Fibroblast of skin of back (primary cell): ENCODE measurements at regions not wholly inside any gene's neighbourhood (a gene's known extent, or its start where the extent isn't known, plus 50 kb on each side); places are given as distances from the start of the nearest gene placed in this dataset.
"Not testable (repeated sequence)": the region's sequence is repeated elsewhere in the genome, so short reads cannot be mapped to it uniquely, and the experiment has no call there.

ENCODE experiments used
- DNase-seq: peaks from one replicate; pipeline ENCODE4 v3.0.0-alpha.2; 2013

DNA sequence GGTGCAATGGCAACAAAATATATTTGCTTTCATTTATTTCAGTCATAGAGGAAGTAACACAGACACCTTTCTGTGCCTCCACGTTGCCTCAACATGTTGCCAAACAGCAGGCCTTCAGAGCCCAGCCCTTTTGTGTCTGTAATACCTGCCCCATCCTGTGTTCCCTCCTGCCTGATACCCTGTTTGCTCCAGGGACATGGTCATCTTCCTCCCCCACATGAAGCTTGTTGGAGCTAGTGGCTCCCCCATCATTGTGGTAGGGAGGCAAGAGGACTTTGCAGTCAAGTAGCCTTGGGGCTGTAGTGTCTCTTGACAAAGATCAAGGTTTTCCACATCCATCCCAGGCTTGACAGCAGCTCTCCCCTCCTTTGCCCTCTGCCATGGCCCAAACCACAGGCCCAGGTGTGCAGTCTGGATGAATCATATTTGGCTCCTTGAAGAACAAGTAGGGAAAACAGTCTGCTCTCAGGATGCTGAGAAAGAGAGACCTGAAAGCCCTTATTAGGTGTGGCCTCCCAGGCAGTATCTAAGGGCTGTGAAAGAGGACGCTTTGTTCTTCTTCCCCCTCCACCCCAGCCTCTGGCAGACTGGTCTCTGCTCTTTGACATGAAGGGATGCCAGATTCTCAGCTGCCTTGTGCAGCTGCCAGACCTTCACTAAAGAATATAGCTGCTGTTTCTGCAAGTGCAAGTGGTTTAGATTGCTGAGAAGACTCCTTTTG lies 329.0 kb downstream of the C12orf75 start:
- DNase-seq: no peak

- not testable (repeated sequence) for DNase-seq
These were observed 334.3 kb downstream of the C12orf75 start for GRCh38 chr12:105664765-105665164.

- no peak for DNase-seq
These were observed 334.9 kb downstream of the C12orf75 start for GRCh38 chr12:105665366-105665765.

- DNase-seq: peak; percentile 8
These were observed 337.7 kb downstream of the C12orf75 start for GRCh38 chr12:105667973-105668743.

DNA sequence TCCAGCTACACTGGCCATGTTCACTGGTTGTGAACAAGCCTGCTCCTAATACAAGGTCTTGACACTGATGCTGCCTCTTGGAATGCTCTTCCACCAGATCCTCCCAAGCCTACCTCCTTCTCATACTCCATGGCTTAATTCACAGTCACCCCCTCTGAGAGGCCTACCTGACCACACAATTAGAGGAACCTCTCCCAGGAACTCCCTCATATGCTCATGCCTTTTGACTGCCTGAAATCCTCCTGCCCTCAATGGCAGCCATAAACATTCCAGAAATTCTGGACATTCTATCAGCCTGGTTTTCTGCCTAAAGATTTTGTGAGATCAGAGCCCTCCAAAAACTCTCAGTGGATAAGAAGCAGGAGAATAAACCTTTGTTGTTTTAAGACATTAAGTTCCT lies 340.2 kb downstream of the C12orf75 start:
- peak; percentile 90 for DNase-seq

GRCh38 chr12:105671720-105672119 lies 341.2 kb downstream of the C12orf75 start:
- peak; percentile 94 for DNase-seq

DNA sequence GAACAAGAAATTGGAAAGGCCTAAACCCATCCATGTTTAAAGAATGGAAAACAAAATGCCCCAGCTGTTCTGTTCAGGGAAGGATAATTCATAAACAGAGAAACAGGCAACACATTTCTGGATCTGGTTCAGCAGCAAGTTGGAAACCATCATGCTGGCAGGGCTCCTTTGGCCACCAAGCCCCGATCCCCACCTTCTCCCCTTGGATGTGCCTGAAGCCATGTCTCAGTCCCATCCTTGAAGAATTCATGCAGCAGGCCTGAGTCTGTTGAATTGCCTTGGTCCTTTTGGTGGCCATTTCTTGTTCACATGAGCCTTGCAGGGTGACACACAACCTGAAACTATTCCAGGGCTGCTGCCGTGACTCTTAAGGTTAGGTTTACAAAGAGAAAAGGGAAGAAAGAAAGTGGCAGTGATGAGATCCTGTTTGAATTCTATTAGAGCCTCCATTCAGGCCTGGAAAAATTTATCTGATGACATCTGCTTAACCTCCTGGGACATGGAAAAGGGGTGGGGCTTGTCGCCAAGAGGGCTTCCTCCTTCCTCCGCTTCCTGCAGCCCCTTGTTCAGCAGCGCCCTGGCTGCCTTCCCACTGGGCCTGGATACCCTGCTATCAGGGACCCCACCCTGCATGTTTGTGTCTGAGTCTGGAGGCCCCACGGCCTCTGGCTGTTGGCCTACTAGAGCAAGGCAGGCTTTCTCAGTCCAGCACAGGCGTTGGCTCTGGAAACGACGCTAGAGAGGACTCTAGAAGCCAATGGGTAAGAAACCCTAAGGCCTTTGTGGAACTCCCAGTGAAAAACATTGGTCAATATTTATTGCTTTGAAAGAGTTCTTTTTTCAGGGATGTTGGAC lies 341.9 kb downstream of the C12orf75 start:
- peak; percentile 72 for DNase-seq

GRCh38 chr12:105674871-105675699 lies 344.6 kb downstream of the C12orf75 start:
- peak; percentile 25 for DNase-seq

- DNase-seq: no peak
These were observed 346.2 kb downstream of the C12orf75 start for GRCh38 chr12:105676694-105677093.

DNA sequence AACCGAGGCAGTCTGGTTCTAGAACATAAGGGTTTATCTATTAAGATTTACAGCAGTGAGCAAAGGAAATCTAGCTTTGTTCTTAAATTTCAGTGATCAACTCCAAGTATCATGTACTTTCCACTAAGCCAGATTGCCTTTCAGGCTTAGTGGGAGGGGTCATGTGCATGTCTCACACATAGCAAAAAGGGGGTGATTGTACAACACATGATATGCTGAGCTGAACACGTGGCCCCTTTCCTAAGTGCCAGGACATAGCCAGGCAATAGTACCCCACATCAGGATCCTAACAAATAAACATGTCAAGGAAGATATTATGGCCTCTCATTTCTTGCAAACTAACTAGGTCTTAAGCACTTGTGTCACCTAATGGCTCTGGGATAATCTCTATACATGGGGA lies 347.2 kb downstream of the C12orf75 start:
- no peak for DNase-seq

- no peak for DNase-seq
These were observed 349.5 kb downstream of the C12orf75 start for GRCh38 chr12:105679982-105680381.

DNA sequence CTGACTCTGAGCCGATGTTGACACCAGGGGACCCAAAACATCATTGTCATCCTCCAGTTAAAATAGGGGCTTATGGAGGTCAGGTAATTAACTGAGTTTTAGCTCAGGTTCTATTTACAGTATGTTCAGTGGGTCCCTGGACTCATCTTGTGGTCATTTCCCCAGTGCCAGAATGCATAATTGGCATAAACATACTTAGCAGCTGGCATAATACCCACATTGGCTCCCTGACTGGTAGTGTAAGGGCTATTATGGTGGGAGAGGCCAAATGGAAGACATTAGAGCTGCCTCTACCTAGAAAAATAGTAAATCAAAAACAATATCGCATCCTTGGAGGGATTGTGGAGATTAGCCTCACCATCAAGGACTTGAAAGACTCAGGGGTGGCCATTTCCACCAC lies 350.9 kb downstream of the C12orf75 start:
- DNase-seq: no peak

GRCh38 chr12:105682821-105683220 lies 352.3 kb downstream of the C12orf75 start:
- DNase-seq: not testable (repeated sequence)

- not testable (repeated sequence) for DNase-seq
These were observed 353.3 kb downstream of the C12orf75 start for GRCh38 chr12:105683836-105684235.

DNA sequence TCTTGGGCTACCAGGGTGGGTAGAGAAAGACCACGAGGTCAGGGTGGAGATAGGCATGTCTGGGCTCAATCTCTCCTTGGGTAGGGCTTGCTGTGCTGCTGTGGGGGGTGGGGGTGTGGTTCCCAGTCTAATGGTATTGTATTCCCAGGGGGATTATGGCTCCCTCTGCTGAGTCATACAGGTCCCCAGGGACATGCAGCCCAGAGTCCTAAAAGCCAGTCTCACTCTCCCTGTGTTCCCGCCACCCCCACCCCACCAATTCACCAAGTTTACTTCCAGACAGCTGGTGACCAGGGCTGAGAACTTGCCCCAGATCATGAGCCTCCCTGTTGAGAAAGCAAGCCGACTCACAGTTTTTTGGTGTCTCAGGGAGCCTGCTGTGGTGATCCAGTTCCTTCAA lies 367.6 kb downstream of the C12orf75 start:
- DNase-seq: peak; percentile 67

DNA sequence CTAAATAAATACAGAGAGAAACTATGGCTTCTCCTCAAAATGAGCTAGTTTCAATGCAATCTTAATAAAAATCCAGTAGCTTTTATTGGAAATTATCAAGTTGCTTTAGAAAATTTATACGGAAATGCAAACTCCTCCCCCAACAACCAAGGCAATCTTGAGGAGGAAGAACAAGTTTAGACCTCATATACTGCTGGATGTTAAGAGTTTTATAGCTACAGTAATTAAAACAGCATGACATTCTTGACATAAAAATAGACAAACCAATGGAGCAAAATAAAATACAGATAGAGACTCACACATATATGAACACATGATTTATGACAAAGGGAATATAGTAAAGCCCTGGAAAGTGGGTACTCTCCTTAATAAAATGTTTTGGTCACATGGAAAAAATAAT lies 368.7 kb downstream of the C12orf75 start:
- DNase-seq: no peak

- no peak for DNase-seq
These were observed 374.3 kb downstream of the C12orf75 start for GRCh38 chr12:105704787-105705186.

DNA sequence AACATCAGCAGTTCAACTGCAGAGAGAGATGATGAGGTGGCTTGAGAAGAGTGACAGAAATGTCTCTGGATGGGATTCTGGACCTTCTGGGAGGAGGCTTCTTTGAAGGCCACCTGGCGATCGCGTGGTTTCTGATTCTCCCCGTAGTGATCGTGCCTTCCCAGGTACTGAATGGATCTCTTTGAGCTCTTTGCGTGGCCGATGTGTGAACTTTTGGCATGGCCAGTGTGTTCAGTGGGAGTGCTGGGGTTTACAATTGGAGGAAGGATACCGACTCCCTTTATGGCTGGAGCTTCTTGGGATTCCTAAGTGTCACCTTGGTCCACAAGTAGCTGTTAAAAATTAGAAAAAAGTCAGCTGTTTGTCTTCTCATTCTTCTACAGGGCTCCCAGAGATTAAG lies 374.7 kb downstream of the C12orf75 start:
- no peak for DNase-seq

- peak; percentile 74 for DNase-seq
These were observed 375.3 kb downstream of the C12orf75 start for GRCh38 chr12:105705765-105706164.

- peak; percentile 86 for DNase-seq
These were observed 376.0 kb downstream of the C12orf75 start for GRCh38 chr12:105706321-105706972.

DNA sequence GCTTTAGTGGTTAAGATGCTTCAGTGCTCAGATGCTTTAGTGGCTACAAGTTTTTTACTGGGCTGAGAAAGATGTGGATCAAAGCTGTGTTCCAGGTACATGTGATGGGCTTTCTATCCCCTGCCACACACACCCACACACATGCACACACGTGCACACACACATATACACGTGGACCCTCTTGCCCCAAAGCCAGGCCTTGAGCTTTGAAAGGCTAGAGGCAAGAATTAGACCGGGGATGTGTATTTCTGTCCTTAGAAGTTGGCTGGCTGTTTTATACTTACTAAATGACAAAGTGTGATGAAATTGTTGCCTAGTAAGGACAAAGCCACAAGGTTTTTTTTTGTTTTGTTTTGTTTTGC lies 376.5 kb downstream of the C12orf75 start:
- DNase-seq: no peak
